PC-9 (cell line): ENCODE measurements at regions not wholly inside any gene's neighbourhood (a gene's known extent, or its start where the extent isn't known, plus 50 kb on each side); places are given as distances from the start of the nearest gene placed in this dataset.

Experiments
- EZH2 ChIP-seq: fragments of 200-600 bp; sonication (generic); IDR thresholded peaks from 2 replicates; pipeline ENCODE4 v1.8.0; 2017; ENCODE audit warnings: antibody characterized with exemption, low read depth
- TF ChIP-seq, protein P1 (sequence below): fragments of 200-600 bp; sonication (generic); conservative IDR thresholded peaks from 2 replicates; pipeline ENCODE4 v1.6.1; 2017; ENCODE audit warnings: mixed run types, antibody characterized with exemption, mild to moderate bottlenecking, moderate library complexity

- TF ChIP-seq, protein P1, sequence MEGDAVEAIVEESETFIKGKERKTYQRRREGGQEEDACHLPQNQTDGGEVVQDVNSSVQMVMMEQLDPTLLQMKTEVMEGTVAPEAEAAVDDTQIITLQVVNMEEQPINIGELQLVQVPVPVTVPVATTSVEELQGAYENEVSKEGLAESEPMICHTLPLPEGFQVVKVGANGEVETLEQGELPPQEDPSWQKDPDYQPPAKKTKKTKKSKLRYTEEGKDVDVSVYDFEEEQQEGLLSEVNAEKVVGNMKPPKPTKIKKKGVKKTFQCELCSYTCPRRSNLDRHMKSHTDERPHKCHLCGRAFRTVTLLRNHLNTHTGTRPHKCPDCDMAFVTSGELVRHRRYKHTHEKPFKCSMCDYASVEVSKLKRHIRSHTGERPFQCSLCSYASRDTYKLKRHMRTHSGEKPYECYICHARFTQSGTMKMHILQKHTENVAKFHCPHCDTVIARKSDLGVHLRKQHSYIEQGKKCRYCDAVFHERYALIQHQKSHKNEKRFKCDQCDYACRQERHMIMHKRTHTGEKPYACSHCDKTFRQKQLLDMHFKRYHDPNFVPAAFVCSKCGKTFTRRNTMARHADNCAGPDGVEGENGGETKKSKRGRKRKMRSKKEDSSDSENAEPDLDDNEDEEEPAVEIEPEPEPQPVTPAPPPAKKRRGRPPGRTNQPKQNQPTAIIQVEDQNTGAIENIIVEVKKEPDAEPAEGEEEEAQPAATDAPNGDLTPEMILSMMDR, result no peak
- no peak for TF ChIP-seq EZH2
Measured at GRCh38 chr14:44771496-44771895, 190.3 kb downstream of the KLHL28 start.
